Thoracic aorta (tissue), 2 donors: ENCODE measurements at regions not wholly inside any gene's neighbourhood (a gene's known extent, or its start where the extent isn't known, plus 50 kb on each side); places are given as distances from the start of the nearest gene placed in this dataset.

ENCODE experiments used
- ATAC-seq: fragments of 150-250 bp; one replicate; pipeline ENCODE4 v1.8.0; 2017; ENCODE audit warnings: low read depth; ENCODE audit not compliant: insufficient number of reproducible peaks, low FRiP score
- DNase-seq: peaks from one replicate; pipeline ENCODE4 v3.0.0-alpha.2; 2020; ENCODE audit warnings: low spot score
- H3K27ac ChIP-seq, 2 donors: fragments of 200-600 bp; sonication (generic); 1 replicate in 1 of 2; 2 replicates in 1 of 2; pipeline ENCODE4 v1.5.1; 2016; ENCODE audit warnings: mild to moderate bottlenecking in 2 of 2, moderate library complexity in 2 of 2
- H3K27me3 ChIP-seq: fragments of 200-600 bp; sonication (generic); replicated peaks from 2 replicates; pipeline ENCODE4 v1.6.0; 2016; ENCODE audit warnings: mild to moderate bottlenecking; ENCODE audit not compliant: insufficient read depth
- H3K36me3 ChIP-seq: fragments of 200-600 bp; sonication (generic); one replicate; pipeline ENCODE4 v1.5.1; 2016
- H3K4me1 ChIP-seq, 2 donors: fragments of 200-600 bp; sonication (generic); 1 replicate in 1 of 2; 2 replicates in 1 of 2; pipeline versions ENCODE4 v1.5.1 to v1.6.0; 2016; ENCODE audit warnings: low read depth in 2 of 2, mild to moderate bottlenecking in 1 of 2; ENCODE audit not compliant: control insufficient read depth in 1 of 2
- H3K4me3 ChIP-seq: fragments of 200-600 bp; sonication (generic); 2 replicates; pipeline ENCODE4 v1.5.1; 2016; ENCODE audit warnings: mild to moderate bottlenecking
- H3K9me3 ChIP-seq: fragments of 200-600 bp; sonication (generic); 2 replicates; pipeline ENCODE4 v1.5.1; 2016
- CTCF ChIP-seq: fragments of 200-600 bp; sonication (generic); IDR thresholded peaks from one replicate; pipeline ENCODE4 v1.5.1; 2019; ENCODE audit warnings: antibody characterized with exemption

- ATAC-seq = no peak
- Histone ChIP-seq H3K4me1 (peaks cover 2 to 27% of the 10 kb centered on the region in 2 donors), H3K36me3 (no peaks in the 10 kb centered on the region), H3K27me3 (no peaks in the 10 kb centered on the region), H3K9me3 (no peaks in the 10 kb centered on the region), H3K27ac (no peak overlapping the region), H3K4me3 (no peak overlapping the region)
- DNase-seq = no peak
- no peak for TF ChIP-seq CTCF
These were observed 53.5 kb upstream of the APCDD1L start for GRCh38 chr20:58568483-58569240.

GRCh38 chr20:58568126-58568482, 52.9 kb upstream of the APCDD1L start:
- TF ChIP-seq CTCF = no peak
- no peak for ATAC-seq
- Histone ChIP-seq H3K27me3 (no peaks in the 10 kb centered on the region), H3K4me3 (no peak overlapping the region), H3K4me1 (peaks cover 2 to 27% of the 10 kb centered on the region in 2 donors), H3K9me3 (no peaks in the 10 kb centered on the region), H3K27ac (no peak overlapping the region), H3K36me3 (no peaks in the 10 kb centered on the region)
- no peak for DNase-seq

DNA sequence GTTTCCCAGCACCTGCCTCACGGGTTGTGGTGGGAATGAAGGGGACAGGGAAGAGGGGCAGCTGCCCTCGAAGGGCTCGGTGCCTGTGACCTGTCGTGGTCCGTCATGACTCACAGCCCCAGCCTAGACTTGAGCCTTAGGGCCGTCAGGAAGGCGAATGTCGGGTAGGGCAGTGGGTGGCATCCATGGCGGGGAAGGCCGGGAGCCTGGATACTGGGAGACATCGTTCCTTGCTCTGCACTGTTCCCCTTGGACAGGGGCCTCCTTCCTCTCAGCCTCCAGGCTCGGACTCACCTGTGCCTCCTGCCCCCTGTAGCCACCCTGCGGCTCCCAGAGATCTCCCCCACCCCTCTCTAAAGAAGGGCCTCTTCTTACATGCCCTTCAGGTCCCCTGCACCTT, 52.2 kb upstream of the APCDD1L start:
- Histone ChIP-seq H3K9me3 (no peaks in the 10 kb centered on the region), H3K4me1 (peaks cover 2 to 24% of the 10 kb centered on the region in 2 donors), H3K27ac (no peak overlapping the region), H3K27me3 (no peaks in the 10 kb centered on the region), H3K4me3 (no peak overlapping the region), H3K36me3 (no peaks in the 10 kb centered on the region)
- DNase-seq (no peak), ATAC-seq (no peak)
- no peak for TF ChIP-seq CTCF

GRCh38 chr20:58566981-58567380, 51.8 kb upstream of the APCDD1L start:
- Histone ChIP-seq H3K27me3 (no peaks in the 10 kb centered on the region), H3K27ac (no peak overlapping the region), H3K4me1 (peaks cover 2 to 20% of the 10 kb centered on the region in 2 donors), H3K4me3 (no peak overlapping the region), H3K36me3 (no peaks in the 10 kb centered on the region), H3K9me3 (no peaks in the 10 kb centered on the region)
- no peak for TF ChIP-seq CTCF
- DNase-seq (no peak), ATAC-seq (no peak)

- ATAC-seq = no peak
These were observed 50.4 kb upstream of the APCDD1L start for GRCh38 chr20:58565461-58566175.

More at GRCh38 chr20:58565461-58566175, 50.4 kb upstream of the APCDD1L start:
- peaks cover 0 to 7% of the 10 kb centered on the region in 2 donors for H3K4me1 ChIP-seq
- no peaks in the 10 kb centered on the region for H3K36me3 ChIP-seq
- no peak overlapping the region for H3K4me3 ChIP-seq
- H3K9me3 ChIP-seq = no peaks in the 10 kb centered on the region
- TF ChIP-seq CTCF = no peak
- DNase-seq = no peak
- no peaks in the 10 kb centered on the region for H3K27me3 ChIP-seq
- no peak overlapping the region for H3K27ac ChIP-seq
